ENCODE measurements at regions not wholly inside any gene's neighbourhood (a gene's known extent, or its start where the extent isn't known, plus 50 kb on each side); places are given as distances from the start of the nearest gene placed in this dataset.

DNA sequence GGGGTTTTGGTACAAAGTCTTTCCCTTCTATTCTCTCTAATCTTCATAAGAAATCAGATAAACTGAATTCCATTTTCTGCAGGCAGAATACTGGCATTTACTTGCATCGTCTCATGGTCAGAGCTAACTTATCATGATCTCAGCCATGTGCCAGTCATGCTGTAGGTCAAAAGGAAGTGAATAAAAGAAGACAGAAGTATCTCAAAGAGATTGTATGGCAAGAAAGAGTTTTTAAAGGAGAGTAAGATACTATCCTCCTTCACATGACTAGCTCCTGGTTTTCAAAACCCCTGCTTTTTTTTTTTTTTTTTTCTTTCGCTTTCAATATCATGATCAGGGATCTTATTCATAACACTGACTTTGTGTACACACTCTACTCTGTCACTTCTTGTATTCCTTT is 398.3 kb downstream of the C6orf118 start:
- DNase-seq: no peak
- ATAC-seq: no peak
- no peaks in the 10 kb centered on the region for H3K27me3 ChIP-seq
- intact Hi-C loops (cut with DNase I): no loop called here
- H3K4me1 ChIP-seq: no peaks in the 10 kb centered on the region
- H3K9me3 ChIP-seq: no peaks in the 10 kb centered on the region
- no peaks in the 10 kb centered on the region for H3K36me3 ChIP-seq
- no peak overlapping the region for H3K27ac ChIP-seq
- H3K4me3 ChIP-seq: peak overlapping the region; percentile 9
- TF ChIP-seq, protein P1, sequence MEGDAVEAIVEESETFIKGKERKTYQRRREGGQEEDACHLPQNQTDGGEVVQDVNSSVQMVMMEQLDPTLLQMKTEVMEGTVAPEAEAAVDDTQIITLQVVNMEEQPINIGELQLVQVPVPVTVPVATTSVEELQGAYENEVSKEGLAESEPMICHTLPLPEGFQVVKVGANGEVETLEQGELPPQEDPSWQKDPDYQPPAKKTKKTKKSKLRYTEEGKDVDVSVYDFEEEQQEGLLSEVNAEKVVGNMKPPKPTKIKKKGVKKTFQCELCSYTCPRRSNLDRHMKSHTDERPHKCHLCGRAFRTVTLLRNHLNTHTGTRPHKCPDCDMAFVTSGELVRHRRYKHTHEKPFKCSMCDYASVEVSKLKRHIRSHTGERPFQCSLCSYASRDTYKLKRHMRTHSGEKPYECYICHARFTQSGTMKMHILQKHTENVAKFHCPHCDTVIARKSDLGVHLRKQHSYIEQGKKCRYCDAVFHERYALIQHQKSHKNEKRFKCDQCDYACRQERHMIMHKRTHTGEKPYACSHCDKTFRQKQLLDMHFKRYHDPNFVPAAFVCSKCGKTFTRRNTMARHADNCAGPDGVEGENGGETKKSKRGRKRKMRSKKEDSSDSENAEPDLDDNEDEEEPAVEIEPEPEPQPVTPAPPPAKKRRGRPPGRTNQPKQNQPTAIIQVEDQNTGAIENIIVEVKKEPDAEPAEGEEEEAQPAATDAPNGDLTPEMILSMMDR (IDR thresholded peaks at IDR 0.05): no peak

DNA sequence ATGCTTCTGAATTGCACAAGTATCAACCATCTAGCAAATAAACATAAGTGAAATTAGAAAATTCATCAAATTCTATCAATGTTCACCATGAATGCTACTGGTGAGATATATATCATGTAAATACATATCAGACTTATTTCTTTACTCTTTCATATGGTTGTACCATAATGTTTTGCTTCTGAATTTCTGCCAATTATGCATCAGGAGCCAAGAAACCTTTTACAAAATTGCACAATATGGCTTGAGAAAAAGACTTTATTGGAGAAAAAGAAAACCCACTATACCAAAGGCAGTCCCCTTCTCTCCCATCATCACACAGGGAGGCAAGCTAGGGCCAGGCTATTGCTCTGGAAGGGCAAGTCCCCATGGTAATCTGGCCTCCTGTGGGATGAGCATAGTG is 402.6 kb downstream of the C6orf118 start:
- intact Hi-C loops (cut with DNase I): no loop called here
- no peak overlapping the region for H3K27ac ChIP-seq
- no peaks in the 10 kb centered on the region for H3K27me3 ChIP-seq

DNA sequence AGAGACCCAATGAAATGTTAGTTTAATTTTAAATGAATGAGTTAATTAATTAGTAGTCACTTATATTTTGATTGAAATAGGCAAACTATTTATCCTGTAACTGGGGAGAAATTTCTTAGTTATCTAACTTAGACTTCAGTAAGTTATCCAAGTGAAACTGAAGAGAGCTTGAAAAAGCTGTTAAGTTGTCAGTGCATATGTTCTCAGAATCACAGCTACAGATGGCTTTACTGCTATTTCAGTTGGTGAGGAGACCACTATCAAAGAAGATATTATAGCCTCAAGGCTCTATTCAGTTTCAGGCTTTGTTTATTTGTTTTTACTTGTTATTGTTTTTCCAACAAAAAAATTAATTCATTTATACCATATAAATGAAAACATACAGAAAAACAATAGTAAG is 404.1 kb downstream of the C6orf118 start:
- TF ChIP-seq, protein P1 (IDR thresholded peaks at IDR 0.05): no peak
- Histone ChIP-seq H3K36me3 (no peaks in the 10 kb centered on the region), H3K9me3 (no peaks in the 10 kb centered on the region), H3K4me3 (no peak overlapping the region), H3K4me1 (no peaks in the 10 kb centered on the region), H3K27ac (no peak overlapping the region), H3K27me3 (no peaks in the 10 kb centered on the region)
- intact Hi-C loops (cut with DNase I): no loop called here
- no peak for DNase-seq
- no peak for ATAC-seq

More for the DNA sequence above, 402.6 kb downstream of the C6orf118 start:
- no peak overlapping the region for H3K4me3 ChIP-seq
- ATAC-seq: no peak
- DNase-seq: no peak
- TF ChIP-seq, protein P1 (IDR thresholded peaks at IDR 0.05): no peak
- H3K9me3 ChIP-seq: no peaks in the 10 kb centered on the region
- no peaks in the 10 kb centered on the region for H3K36me3 ChIP-seq
- no peaks in the 10 kb centered on the region for H3K4me1 ChIP-seq

DNA sequence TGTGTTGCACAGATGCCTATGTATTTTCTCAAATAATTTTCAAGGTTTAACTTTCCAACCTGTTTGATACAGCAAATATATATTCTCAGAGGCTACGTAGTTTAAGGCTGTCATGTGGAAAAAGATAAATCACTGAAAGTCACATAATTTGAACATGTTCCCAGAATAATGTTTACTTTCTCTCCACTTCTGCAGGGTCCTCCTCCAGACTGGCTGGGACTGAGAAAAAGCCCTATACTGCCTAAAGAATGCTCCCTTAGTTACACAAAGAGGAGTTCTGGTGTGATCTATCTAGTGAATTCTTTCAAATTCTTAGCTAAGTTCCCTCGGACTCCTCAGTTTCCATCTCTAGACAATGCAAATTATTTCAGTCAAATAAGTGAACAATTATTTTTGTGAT is 411.0 kb downstream of the C6orf118 start:
- H3K9me3 ChIP-seq: no peaks in the 10 kb centered on the region
- H3K4me3 ChIP-seq: no peak overlapping the region
- H3K27me3 ChIP-seq: no peaks in the 10 kb centered on the region
- TF ChIP-seq, protein P1 (IDR thresholded peaks at IDR 0.05): no peak
- H3K36me3 ChIP-seq: no peaks in the 10 kb centered on the region
- ATAC-seq: no peak
- H3K4me1 ChIP-seq: no peaks in the 10 kb centered on the region
- intact Hi-C loops (cut with DNase I): no loop called here
- no peak overlapping the region for H3K27ac ChIP-seq
- no peak for DNase-seq

DNA sequence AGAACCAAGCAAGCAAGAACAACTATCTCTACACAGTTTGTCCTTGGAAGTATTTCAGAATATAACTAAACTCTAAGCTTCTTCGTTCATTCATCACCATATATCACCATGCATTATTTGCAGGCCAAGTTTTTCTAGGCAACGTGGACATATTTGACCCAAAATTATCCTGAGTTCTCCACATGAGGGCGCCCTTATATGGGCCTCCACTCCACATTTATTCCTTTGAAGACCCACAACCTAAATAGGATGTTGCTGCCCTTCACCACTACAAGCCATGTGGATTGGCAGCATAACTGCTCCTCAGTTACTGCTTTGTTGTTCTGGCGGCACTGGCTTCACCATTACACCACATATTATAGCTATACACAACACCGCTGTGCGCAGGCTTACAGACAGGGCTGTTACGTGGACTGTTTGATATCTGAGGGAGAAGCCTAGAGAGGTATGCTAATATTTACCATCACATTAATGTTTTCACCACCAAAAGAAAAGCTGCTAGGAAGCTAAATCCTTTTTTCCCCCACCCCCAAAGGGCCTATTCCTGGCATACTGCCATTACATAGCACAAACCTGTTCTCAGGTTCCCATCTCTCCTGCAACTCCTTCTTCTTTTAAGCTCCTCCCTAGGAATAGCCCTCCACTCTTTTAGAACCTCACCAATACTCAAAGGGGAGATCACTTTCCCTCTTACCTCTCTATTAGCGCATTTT is 411.7 kb downstream of the C6orf118 start:
- Histone ChIP-seq H3K4me3 (no peak overlapping the region), H3K27ac (no peak overlapping the region), H3K36me3 (no peaks in the 10 kb centered on the region), H3K27me3 (no peaks in the 10 kb centered on the region), H3K4me1 (no peaks in the 10 kb centered on the region), H3K9me3 (no peaks in the 10 kb centered on the region)
- ATAC-seq (peak; percentile 41), DNase-seq (no peak)
- TF ChIP-seq, protein P1 (IDR thresholded peaks at IDR 0.05): no peak
- intact Hi-C loops (cut with DNase I): no loop called here

DNA sequence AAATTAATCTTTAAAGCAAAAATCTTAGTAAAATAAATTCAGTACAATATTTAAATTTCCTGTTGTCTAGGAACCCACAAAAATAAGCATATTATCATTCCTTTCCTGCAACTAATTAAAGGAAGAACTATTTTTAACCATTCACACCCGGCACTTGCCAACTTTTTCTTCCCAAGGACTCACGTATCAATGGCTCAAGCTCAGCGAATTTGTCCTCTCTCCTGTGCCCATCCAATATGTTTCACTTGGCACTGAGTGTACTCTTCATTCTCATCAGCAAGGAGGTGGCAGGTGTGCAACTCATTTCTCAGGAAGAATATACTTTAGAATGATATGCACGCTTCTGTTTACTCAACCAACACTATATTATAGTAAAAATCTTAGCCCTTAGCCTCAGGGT is 419.4 kb downstream of the C6orf118 start:
- no peak for ATAC-seq
- no peak for DNase-seq
- TF ChIP-seq, protein P1 (IDR thresholded peaks at IDR 0.05): no peak
- Histone ChIP-seq H3K4me3 (no peak overlapping the region), H3K27me3 (no peaks in the 10 kb centered on the region), H3K27ac (no peak overlapping the region), H3K4me1 (no peaks in the 10 kb centered on the region), H3K36me3 (no peaks in the 10 kb centered on the region), H3K9me3 (no peaks in the 10 kb centered on the region)
- intact Hi-C loops (cut with DNase I): no loop called here
